ENCODE measurements at regions not wholly inside any gene's neighbourhood (a gene's known extent, or its start where the extent isn't known, plus 50 kb on each side); places are given as distances from the start of the nearest gene placed in this dataset.

DNA sequence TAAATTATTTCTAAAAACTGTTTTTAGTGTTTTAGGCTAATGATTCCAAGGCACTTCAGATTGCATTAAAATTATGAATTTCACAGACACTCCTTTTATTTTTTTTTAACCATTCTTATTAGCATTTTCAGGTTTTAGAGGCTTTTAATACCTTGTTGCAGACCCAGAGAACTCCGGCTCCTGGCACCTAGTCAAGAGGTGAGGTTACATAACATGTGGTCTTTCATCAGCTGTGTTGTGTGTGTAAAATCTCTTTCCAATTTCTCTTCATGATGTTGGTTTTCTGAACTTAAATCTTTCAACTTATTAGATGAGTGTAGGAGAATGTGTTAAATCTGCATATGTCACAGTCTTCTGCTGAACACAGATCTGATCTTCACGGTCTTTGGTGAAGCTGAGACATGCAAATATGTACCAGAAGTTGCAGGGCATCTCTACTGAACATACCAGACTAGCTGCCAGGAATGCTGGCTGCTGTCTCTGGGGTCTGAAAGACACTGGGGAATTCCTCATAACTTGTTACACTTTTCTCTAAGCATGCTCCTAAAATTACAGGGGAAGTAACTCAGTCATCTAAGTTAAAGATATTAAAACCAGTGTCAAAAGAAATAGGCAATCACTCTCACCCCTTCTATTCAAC lies 1165.3 kb downstream of the EFNB2 start:
- TF ChIP-seq CTCF (IDR thresholded peaks at IDR 0.05) (no peak), POLR2AphosphoS5 (IDR thresholded peaks at IDR 0.05; ENCODE audit: insufficient read depth in 1 of 2, low read depth in 1 of 2) (no peak)

All from vagina (tissue), 2 donors.